ENCODE measurements at regions not wholly inside any gene's neighbourhood (a gene's known extent, or its start where the extent isn't known, plus 50 kb on each side); places are given as distances from the start of the nearest gene placed in this dataset.

GRCh38 chr1:113255038-113255719 is 135.1 kb upstream of the MAGI3 start:
- no peak for DNase-seq (ENCODE audit: insufficient read length, low spot score)
- TF ChIP-seq CTCF (IDR thresholded peaks at IDR 0.05; ENCODE audit: insufficient read depth, missing control alignments) = no peak
- FAIRE-seq = no peak

DNA sequence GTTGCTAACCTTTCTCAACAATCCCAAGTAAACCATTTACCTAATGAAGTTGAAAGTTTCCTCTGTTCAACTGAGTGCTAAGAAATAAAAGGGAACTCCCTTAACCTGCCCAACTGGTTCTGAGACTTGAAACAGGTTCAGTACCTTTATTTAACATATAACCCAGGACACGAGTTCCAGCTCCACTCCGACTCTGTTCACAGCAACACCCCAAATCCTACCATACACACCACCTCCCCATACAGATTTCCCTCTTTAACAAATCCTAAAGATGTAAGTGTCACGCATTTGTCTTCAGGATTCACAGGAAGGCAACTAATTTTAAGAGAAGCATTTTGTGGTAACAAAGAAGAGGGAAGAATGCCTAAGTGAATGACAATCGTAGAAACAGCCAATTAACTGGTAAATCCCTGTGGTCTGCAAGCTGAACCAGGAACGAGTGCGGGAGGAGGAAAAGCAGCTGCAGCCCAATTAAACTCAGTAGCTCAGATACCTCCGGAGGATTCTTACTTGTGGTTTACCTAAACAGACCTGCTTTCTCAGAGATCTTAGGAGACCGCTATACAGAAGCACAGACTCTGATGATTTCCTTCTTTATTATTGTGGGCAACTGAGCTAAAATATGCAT is 134.5 kb upstream of the MAGI3 start:
- FAIRE-seq (no peak), DNase-seq (ENCODE audit: insufficient read length, low spot score) (no peak)
- TF ChIP-seq CTCF (IDR thresholded peaks at IDR 0.05; ENCODE audit: insufficient read depth, missing control alignments) = no peak

DNA sequence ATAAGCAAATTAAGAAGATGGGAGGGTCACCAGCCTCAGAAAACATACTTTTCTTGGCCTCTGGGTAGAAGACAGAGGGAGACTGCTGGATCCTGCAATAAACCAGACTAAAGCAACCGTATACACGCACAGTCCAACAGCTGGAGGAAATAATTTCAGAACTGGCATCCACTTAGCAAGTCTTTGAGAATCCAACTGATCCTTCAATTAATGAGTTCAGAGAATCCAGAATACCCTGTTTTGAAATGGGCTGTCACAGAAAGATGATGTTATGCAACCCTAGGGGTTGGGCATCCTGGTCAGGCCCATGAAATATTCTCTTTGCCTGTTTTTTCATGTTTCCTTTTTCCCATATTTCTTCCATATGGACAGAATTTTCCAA is 134.0 kb upstream of the MAGI3 start:
- DNase-seq (ENCODE audit: insufficient read length, low spot score) (no peak), FAIRE-seq (no peak)
- no peak for TF ChIP-seq CTCF (IDR thresholded peaks at IDR 0.05; ENCODE audit: insufficient read depth, missing control alignments)

DNA sequence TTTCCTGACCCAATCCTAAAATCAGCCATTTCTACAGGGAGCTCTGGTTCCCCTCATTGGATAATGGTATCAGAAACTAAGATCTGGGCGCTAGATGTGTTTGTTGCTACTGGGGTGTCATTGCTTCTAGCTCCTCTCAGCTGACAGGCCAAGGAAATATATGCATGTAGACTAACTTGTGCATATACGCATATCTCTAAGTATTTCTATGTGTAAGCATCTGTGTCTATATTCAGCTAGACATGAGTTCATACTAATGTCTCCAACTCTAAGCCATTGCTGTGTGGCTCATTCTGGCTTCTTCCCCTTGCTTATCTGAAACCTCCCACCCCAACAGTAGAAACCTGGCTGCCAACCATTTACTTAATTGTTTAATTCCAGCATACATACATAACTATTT is 130.3 kb upstream of the MAGI3 start:
- no peak for FAIRE-seq
- TF ChIP-seq CTCF (IDR thresholded peaks at IDR 0.05; ENCODE audit: insufficient read depth, missing control alignments) = no peak
- no peak for DNase-seq (ENCODE audit: insufficient read length, low spot score)

GRCh38 chr1:113265196-113265595 is 125.1 kb upstream of the MAGI3 start:
- no peak for DNase-seq (ENCODE audit: insufficient read length, low spot score)
- no peak for FAIRE-seq
- TF ChIP-seq CTCF (IDR thresholded peaks at IDR 0.05; ENCODE audit: insufficient read depth, missing control alignments) = no peak

GRCh38 chr1:113266788-113267187 is 123.5 kb upstream of the MAGI3 start:
- no peak for FAIRE-seq
- no peak for DNase-seq (ENCODE audit: insufficient read length, low spot score)
- no peak for TF ChIP-seq CTCF (IDR thresholded peaks at IDR 0.05; ENCODE audit: insufficient read depth, missing control alignments)
